T-cell (primary cell): ENCODE measurements at regions not wholly inside any gene's neighbourhood (a gene's known extent, or its start where the extent isn't known, plus 50 kb on each side); places are given as distances from the start of the nearest gene placed in this dataset.
A peak's percentile ranks its signal among the peaks of the same experiment; 100 is the strongest.

Experiments used
- ATAC-seq, 4 experiments: fragments of 200-7000 bp in 3 of 4; fragments of 150-1000 bp in 1 of 4; cut with Tn5 transposase; replicated peaks in 1 of 4; 1 replicate in 3 of 4; 2 replicates in 1 of 4; pipeline ENCODE4 v1.10.0; 2021; ENCODE audit warnings: moderate library complexity in 3 of 4, mild to moderate bottlenecking in 2 of 4, moderate number of reproducible peaks in 1 of 4
- CTCF ChIA-PET, 2 donors: fragments of 300-600 bp; sonication (Branson Sonifier 250); formaldehyde crosslinking; loops; one replicate each; lab custom pipeline; 2022; ENCODE audit warnings: antibody characterized with exemption in 2 of 2; lab: Charles Lee
- POLR2A ChIA-PET, 2 donors: fragments of 300-600 bp; sonication (Branson Sonifier 250); formaldehyde crosslinking; loops; one replicate each; lab custom pipeline; 2022; ENCODE audit warnings: antibody characterized with exemption in 2 of 2; lab: Charles Lee
- DNase-seq, 35 experiments: peaks; one replicate each; pipeline versions ENCODE4 v3.0.0 to v3.0.0-alpha.2; 2013 to 2023
- H3K27ac ChIP-seq: one replicate; pipeline ENCODE4 v1.5.1; 2013; ENCODE audit warnings: low read length
- H3K27me3 ChIP-seq, 2 experiments: replicated peaks in 1 of 2; 1 replicate in 1 of 2; 2 replicates in 1 of 2; pipeline versions ENCODE4 v1.6.1 to v1.7.0; 2013; ENCODE audit warnings: low read length in 1 of 2, mixed read lengths in 1 of 2; ENCODE audit not compliant: control insufficient read depth in 2 of 2, insufficient read depth in 2 of 2; ENCODE audit errors: extremely low read depth in 1 of 2
- H3K36me3 ChIP-seq, 2 donors: 1 replicate in 1 of 2; 2 replicates in 1 of 2; pipeline versions ENCODE4 v1.6.1 to v1.7.0; 2013; ENCODE audit warnings: low read length in 1 of 2; ENCODE audit not compliant: control insufficient read depth in 2 of 2, insufficient read depth in 1 of 2; ENCODE audit errors: extremely low read depth in 1 of 2
- H3K4me1 ChIP-seq, 2 experiments: 1 replicate in 1 of 2; 2 replicates in 1 of 2; pipeline versions ENCODE4 v1.6.1 to v1.7.0; 2013; ENCODE audit warnings: low read length in 2 of 2, mixed read lengths in 1 of 2; ENCODE audit not compliant: insufficient read depth in 2 of 2, control insufficient read depth in 1 of 2; ENCODE audit errors: extremely low read depth in 1 of 2
- H3K4me3 ChIP-seq, 2 donors: 1 replicate in 1 of 2; 2 replicates in 1 of 2; pipeline versions ENCODE4 v1.5.1 to v1.7.0; 2013; ENCODE audit warnings: mild to moderate bottlenecking in 2 of 2, low read length in 1 of 2, moderate library complexity in 1 of 2; ENCODE audit not compliant: control insufficient read depth in 1 of 2; ENCODE audit errors: extremely low read depth in 1 of 2
- H3K9me3 ChIP-seq: 2 replicates; pipeline ENCODE4 v1.7.0; 2013
- H3K27ac Mint-ChIP-seq, 2 donors: one replicate each; pipeline ENCODE4 v1.8.0; 2020 to 2021; ENCODE audit warnings: mild to moderate bottlenecking in 2 of 2, mixed read lengths in 2 of 2
- H3K27me3 Mint-ChIP-seq, 2 donors: one replicate each; pipeline ENCODE4 v1.8.0; 2021 to 2022; ENCODE audit warnings: mixed read lengths in 2 of 2
- H3K36me3 Mint-ChIP-seq: one replicate; pipeline ENCODE4 v1.8.0; 2021; ENCODE audit warnings: mixed read lengths
- H3K4me1 Mint-ChIP-seq, 3 donors: one replicate each; pipeline ENCODE4 v1.8.0; 2020 to 2022; ENCODE audit warnings: mixed read lengths in 3 of 3, mild to moderate bottlenecking in 1 of 3
- H3K4me3 Mint-ChIP-seq, 3 donors: one replicate each; pipeline ENCODE4 v1.8.0; 2020 to 2022; ENCODE audit warnings: mild to moderate bottlenecking in 3 of 3, mixed read lengths in 3 of 3, moderate library complexity in 3 of 3
- H3K9me3 Mint-ChIP-seq, 3 donors: one replicate each; pipeline ENCODE4 v1.8.0; 2020 to 2022; ENCODE audit warnings: mixed read lengths in 3 of 3
- WGBS: methylation state at CpG from one replicate; pipeline ENCODE4 v1.1.5; 2013; ENCODE audit warnings: missing lambda C conversion rate; ENCODE audit not compliant: insufficient coverage; 5-methylcytosine and 5-hydroxymethylcytosine counted together

- H3K27ac Mint-ChIP-seq = peak overlapping the region; percentile 97 to 98
- Histone ChIP-seq H3K9me3 (no peaks in the 10 kb centered on the region), H3K27ac (no peak overlapping the region), H3K4me3 (no peak overlapping the region), H3K36me3 (no peaks in the 10 kb centered on the region), H3K27me3 (no peaks in the 10 kb centered on the region), H3K4me1 (peaks cover 31 to 45% of the 10 kb centered on the region in 2 experiments)
- ChIA-PET CTCF (interaction anchor here (1.0 to 5.6 kb wide), 3 partner anchors 23 to 196 kb away, joined by 3 to 111 read pairs (median 5); no protein-coding TSS in a partner anchor), POLR2A (no interaction called here)
- H3K4me1 Mint-ChIP-seq = peaks cover 60 to 67% (median 61%) of the 10 kb centered on the region in 3 donors
- WGBS = 100% methylated on average over 4 of the region's 7 CpGs
- DNase-seq = no peak
- no peaks in the 10 kb centered on the region for H3K9me3 Mint-ChIP-seq
- ATAC-seq = no peak
- no peaks in the 10 kb centered on the region for H3K36me3 Mint-ChIP-seq
- H3K4me3 Mint-ChIP-seq = no peak overlapping the region
- peaks cover 0 to 2% of the 10 kb centered on the region in 2 donors for H3K27me3 Mint-ChIP-seq
Measured at GRCh38 chr1:101313356-101313755, 76.5 kb downstream of the S1PR1 start.

GRCh38 chr1:101314244-101314643 lies 77.4 kb downstream of the S1PR1 start:
- peak overlapping the region; percentile 31 to 98 for H3K27ac Mint-ChIP-seq
- WGBS = 83% methylated on average over 2 of the region's 2 CpGs

GRCh38 chr1:101316256-101316655 lies 79.4 kb downstream of the S1PR1 start:
- peaks cover 34 to 38% (median 37%) of the 10 kb centered on the region in 3 donors for H3K4me1 Mint-ChIP-seq

More at GRCh38 chr1:101314244-101314643, 77.4 kb downstream of the S1PR1 start:
- no peaks in the 10 kb centered on the region for H3K9me3 Mint-ChIP-seq
- Histone ChIP-seq H3K9me3 (no peaks in the 10 kb centered on the region), H3K4me3 (no peak overlapping the region), H3K36me3 (no peaks in the 10 kb centered on the region), H3K4me1 (peaks cover 25 to 36% of the 10 kb centered on the region in 2 experiments), H3K27ac (no peak overlapping the region), H3K27me3 (no peaks in the 10 kb centered on the region)
- DNase-seq (no peak), ATAC-seq (no peak)
- H3K4me3 Mint-ChIP-seq = no peak overlapping the region
- peaks cover 51 to 58% (median 53%) of the 10 kb centered on the region in 3 donors for H3K4me1 Mint-ChIP-seq
- ChIA-PET POLR2A (interaction anchor here in 1 of 2 donors (0.6 kb wide), 1 partner anchor 57 kb away, joined by 6 read pairs; no protein-coding TSS in a partner anchor), CTCF (interaction anchor here in 1 of 2 donors (0.6 kb wide), 2 partner anchors 39 to 1139 kb away, joined by 4 to 8 read pairs; no protein-coding TSS in a partner anchor)
- peaks cover 0 to 2% of the 10 kb centered on the region in 2 donors for H3K27me3 Mint-ChIP-seq
- H3K36me3 Mint-ChIP-seq = no peaks in the 10 kb centered on the region

GRCh38 chr1:101316799-101317198 lies 80.0 kb downstream of the S1PR1 start:
- Histone ChIP-seq H3K27me3 (no peaks in the 10 kb centered on the region), H3K36me3 (no peaks in the 10 kb centered on the region), H3K9me3 (no peaks in the 10 kb centered on the region), H3K4me1 (peaks cover 9 to 12% of the 10 kb centered on the region in 2 experiments), H3K27ac (no peak overlapping the region), H3K4me3 (no peak overlapping the region)
- ChIA-PET POLR2A (no interaction called here), CTCF (interaction anchor here (0.6 to 1.0 kb wide), 3 partner anchors 7 to 430 kb away, joined by 4 to 7 read pairs (median 5); no protein-coding TSS in a partner anchor)
- no peaks in the 10 kb centered on the region for H3K9me3 Mint-ChIP-seq
- H3K4me3 Mint-ChIP-seq = no peak overlapping the region
- no CpG with 5 or more reads among the region's 4 CpGs for WGBS
- H3K27ac Mint-ChIP-seq = no peak overlapping the region
- ATAC-seq (no peak), DNase-seq (no peak)
- H3K36me3 Mint-ChIP-seq = no peaks in the 10 kb centered on the region
- H3K4me1 Mint-ChIP-seq = peaks cover 28 to 33% (median 31%) of the 10 kb centered on the region in 3 donors
- peaks cover 0 to 2% of the 10 kb centered on the region in 2 donors for H3K27me3 Mint-ChIP-seq

More at GRCh38 chr1:101316256-101316655, 79.4 kb downstream of the S1PR1 start:
- Histone ChIP-seq H3K36me3 (no peaks in the 10 kb centered on the region), H3K4me1 (peaks cover 15 to 18% of the 10 kb centered on the region in 2 experiments), H3K27ac (no peak overlapping the region), H3K4me3 (no peak overlapping the region), H3K9me3 (no peaks in the 10 kb centered on the region), H3K27me3 (no peaks in the 10 kb centered on the region)
- DNase-seq (no peak), ATAC-seq (no peak)
- 94% methylated on average over 3 of the region's 6 CpGs for WGBS
- no peaks in the 10 kb centered on the region for H3K36me3 Mint-ChIP-seq
- H3K9me3 Mint-ChIP-seq = no peaks in the 10 kb centered on the region
- peaks cover 0 to 2% of the 10 kb centered on the region in 2 donors for H3K27me3 Mint-ChIP-seq
- H3K27ac Mint-ChIP-seq = no peak overlapping the region
- H3K4me3 Mint-ChIP-seq = no peak overlapping the region
- POLR2A ChIA-PET = no interaction called here
- CTCF ChIA-PET = interaction anchor here (0.6 to 0.7 kb wide), 2 partner anchors 429 to 987 kb away, joined by 3 to 5 read pairs; no protein-coding TSS in a partner anchor

DNA sequence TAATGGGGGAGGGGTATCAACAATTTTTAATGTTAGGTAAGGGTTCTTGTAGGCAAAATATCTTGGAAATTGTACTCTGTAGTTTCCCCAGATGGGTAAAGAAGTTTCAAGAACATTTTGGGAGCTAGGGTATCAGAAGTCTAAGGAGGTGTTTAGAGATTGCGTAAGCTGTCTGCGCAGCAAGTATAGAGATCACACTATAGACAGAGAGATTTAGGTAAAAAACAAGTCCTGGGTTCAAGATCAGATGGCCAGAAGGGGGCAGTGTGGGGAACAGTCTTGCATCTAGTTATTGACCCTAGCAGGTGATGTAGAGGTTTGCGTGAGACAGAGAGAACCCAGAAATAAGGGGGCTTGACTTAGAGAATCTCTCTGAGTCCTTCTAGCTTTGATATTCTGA lies 80.8 kb downstream of the S1PR1 start:
- no peak overlapping the region for H3K4me3 Mint-ChIP-seq
- Histone ChIP-seq H3K27me3 (no peaks in the 10 kb centered on the region), H3K4me1 (peaks cover 5% of the 10 kb centered on the region in 2 experiments), H3K4me3 (no peak overlapping the region), H3K36me3 (no peaks in the 10 kb centered on the region), H3K9me3 (no peaks in the 10 kb centered on the region), H3K27ac (no peak overlapping the region)
- H3K4me1 Mint-ChIP-seq = peaks cover 21 to 25% (median 23%) of the 10 kb centered on the region in 3 donors
- ChIA-PET POLR2A (interaction anchor here in 1 of 2 donors (0.6 to 1.2 kb wide), 2 partner anchors 8 to 21 kb away, joined by 3 to 8 read pairs; no protein-coding TSS in a partner anchor), CTCF (interaction anchor here in 1 of 2 donors (0.7 to 1.0 kb wide), 2 partner anchors 8 kb away, joined by 4 to 7 read pairs; no protein-coding TSS in a partner anchor)
- 97% methylated on average over 3 of the region's 3 CpGs for WGBS
- ATAC-seq = no peak
- no peaks in the 10 kb centered on the region for H3K36me3 Mint-ChIP-seq
- no peaks in the 10 kb centered on the region for H3K9me3 Mint-ChIP-seq
- H3K27ac Mint-ChIP-seq = no peak overlapping the region
- DNase-seq = no peak
- peaks cover 0 to 2% of the 10 kb centered on the region in 2 donors for H3K27me3 Mint-ChIP-seq

DNA sequence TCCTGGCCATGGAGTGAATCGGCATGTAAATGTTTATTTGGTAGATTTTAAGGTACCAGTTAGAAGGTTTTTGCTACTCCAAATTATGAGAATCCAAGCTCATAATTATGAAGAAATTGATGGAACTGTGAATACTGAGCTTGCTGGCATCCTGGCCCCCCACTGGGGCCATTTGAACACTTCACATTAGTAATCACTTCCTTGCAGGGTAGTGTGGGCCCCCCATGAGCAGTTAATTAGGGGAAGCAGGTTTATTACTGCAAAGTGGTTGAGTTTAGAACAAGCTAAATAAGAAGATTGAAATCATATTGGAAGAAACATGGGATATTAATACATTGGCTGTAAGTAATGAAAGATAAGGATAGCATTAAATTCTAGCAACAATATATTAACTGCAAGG lies 86.7 kb downstream of the S1PR1 start:
- H3K36me3 Mint-ChIP-seq = no peaks in the 10 kb centered on the region
- no peak overlapping the region for H3K27ac Mint-ChIP-seq
- H3K36me3 ChIP-seq = no peaks in the 10 kb centered on the region
- ChIA-PET POLR2A (no interaction called here), CTCF (interaction anchor here (0.6 to 2.0 kb wide), 3 partner anchors 14 to 35 kb away, joined by 3 to 6 read pairs (median 3); no protein-coding TSS in a partner anchor)
- peaks cover 0 to 4% of the 10 kb centered on the region in 2 donors for H3K27me3 Mint-ChIP-seq
- no peak overlapping the region for H3K27ac ChIP-seq
- DNase-seq (no peak), ATAC-seq (no peak)
- H3K4me1 Mint-ChIP-seq = peaks cover 0 to 2% (median 0%) of the 10 kb centered on the region in 3 donors
- H3K9me3 ChIP-seq = no peaks in the 10 kb centered on the region
- no peaks in the 10 kb centered on the region for H3K9me3 Mint-ChIP-seq
- H3K4me3 Mint-ChIP-seq = no peak overlapping the region
- H3K4me1 ChIP-seq = peaks cover 0 to 4% of the 10 kb centered on the region in 2 experiments
- peaks cover 0 to 4% of the 10 kb centered on the region in 2 experiments for H3K27me3 ChIP-seq
- no CpG with 5 or more reads among the region's 1 CpG for WGBS
- no peak overlapping the region for H3K4me3 ChIP-seq
